Neural progenitor cell (in vitro differentiated cells): ENCODE measurements at regions not wholly inside any gene's neighbourhood (a gene's known extent, or its start where the extent isn't known, plus 50 kb on each side); places are given as distances from the start of the nearest gene placed in this dataset.

ENCODE experiments used
- DNase-seq: peaks from one replicate; pipeline ENCODE4 v3.0.0-alpha.2; 2016; ENCODE audit warnings: low spot score
- H2AFZ ChIP-seq: fragments of 200-600 bp; sonication (generic); replicated peaks from 2 replicates; pipeline ENCODE4 v1.6.1; 2016; ENCODE audit warnings: antibody characterized with exemption
- H3F3A ChIP-seq: fragments of 200-600 bp; sonication (generic); 2 replicates; pipeline ENCODE4 v1.6.1; 2016; ENCODE audit warnings: antibody characterized with exemption, low read depth
- H3K27ac ChIP-seq: fragments of 200-600 bp; sonication (generic); 2 replicates; pipeline ENCODE4 v1.5.1; 2016; ENCODE audit warnings: mild to moderate bottlenecking
- H3K27me3 ChIP-seq: fragments of 200-600 bp; sonication (generic); 2 replicates; pipeline ENCODE4 v1.6.1; 2016; ENCODE audit warnings: mild to moderate bottlenecking, moderate library complexity
- H3K36me3 ChIP-seq: fragments of 200-600 bp; sonication (generic); 2 replicates; pipeline ENCODE4 v1.5.1; 2016
- H3K4me1 ChIP-seq: fragments of 200-600 bp; sonication (generic); 2 replicates; pipeline ENCODE4 v1.6.1; 2016; ENCODE audit warnings: mixed run types
- H3K4me2 ChIP-seq: fragments of 200-600 bp; sonication (generic); 2 replicates; pipeline ENCODE4 v1.6.1; 2016
- H3K4me3 ChIP-seq: fragments of 200-600 bp; sonication (generic); 2 replicates; pipeline ENCODE4 v1.5.1; 2016
- H3K79me2 ChIP-seq: fragments of 200-600 bp; sonication (generic); 2 replicates; pipeline ENCODE4 v1.6.1; 2016; ENCODE audit warnings: low read depth
- H3K9ac ChIP-seq: fragments of 200-600 bp; sonication (generic); 2 replicates; pipeline ENCODE4 v1.6.1; 2016
- H3K9me3 ChIP-seq: fragments of 200-600 bp; sonication (generic); 2 replicates; pipeline ENCODE4 v1.5.1; 2016; ENCODE audit warnings: low read depth
- H4K20me1 ChIP-seq: fragments of 200-600 bp; sonication (generic); 2 replicates; pipeline ENCODE4 v1.6.1; 2016; ENCODE audit warnings: low read depth
- H3K27ac Mint-ChIP-seq: 3 replicates; pipeline ENCODE4 v1.8.0; 2021; ENCODE audit warnings: mixed read lengths
- H3K27me3 Mint-ChIP-seq: 2 replicates; pipeline ENCODE4 v1.8.0; 2022; ENCODE audit warnings: low read depth, mild to moderate bottlenecking, inconsistent platforms, moderate library complexity, mixed read lengths; ENCODE audit not compliant: insufficient read depth
- H3K36me3 Mint-ChIP-seq: 3 replicates; pipeline ENCODE4 v1.8.0; 2021; ENCODE audit warnings: mixed read lengths
- H3K4me1 Mint-ChIP-seq: 3 replicates; pipeline ENCODE4 v1.8.0; 2021; ENCODE audit warnings: mixed read lengths
- H3K4me3 Mint-ChIP-seq: 3 replicates; pipeline ENCODE4 v1.8.0; 2021; ENCODE audit warnings: mild to moderate bottlenecking, moderate library complexity, mixed read lengths
- H3K9me3 Mint-ChIP-seq: 3 replicates; pipeline ENCODE4 v1.8.0; 2020; ENCODE audit warnings: mixed read lengths
- EZH2 ChIP-seq: fragments of 200-600 bp; sonication (generic); IDR thresholded peaks from 2 replicates; pipeline ENCODE4 v1.6.1; 2017; ENCODE audit warnings: antibody characterized with exemption, mild to moderate bottlenecking, moderate library complexity
- EZH2phosphoT487 ChIP-seq: fragments of 200-600 bp; sonication (generic); IDR thresholded peaks from 2 replicates; pipeline ENCODE4 v1.6.1; 2017; ENCODE audit warnings: antibody characterized with exemption
- TF ChIP-seq, protein P1 (sequence below): fragments of 200-600 bp; sonication (generic); IDR thresholded peaks from 2 replicates; pipeline ENCODE4 v1.5.1; 2017; ENCODE audit warnings: antibody characterized with exemption, mild to moderate bottlenecking

DNA sequence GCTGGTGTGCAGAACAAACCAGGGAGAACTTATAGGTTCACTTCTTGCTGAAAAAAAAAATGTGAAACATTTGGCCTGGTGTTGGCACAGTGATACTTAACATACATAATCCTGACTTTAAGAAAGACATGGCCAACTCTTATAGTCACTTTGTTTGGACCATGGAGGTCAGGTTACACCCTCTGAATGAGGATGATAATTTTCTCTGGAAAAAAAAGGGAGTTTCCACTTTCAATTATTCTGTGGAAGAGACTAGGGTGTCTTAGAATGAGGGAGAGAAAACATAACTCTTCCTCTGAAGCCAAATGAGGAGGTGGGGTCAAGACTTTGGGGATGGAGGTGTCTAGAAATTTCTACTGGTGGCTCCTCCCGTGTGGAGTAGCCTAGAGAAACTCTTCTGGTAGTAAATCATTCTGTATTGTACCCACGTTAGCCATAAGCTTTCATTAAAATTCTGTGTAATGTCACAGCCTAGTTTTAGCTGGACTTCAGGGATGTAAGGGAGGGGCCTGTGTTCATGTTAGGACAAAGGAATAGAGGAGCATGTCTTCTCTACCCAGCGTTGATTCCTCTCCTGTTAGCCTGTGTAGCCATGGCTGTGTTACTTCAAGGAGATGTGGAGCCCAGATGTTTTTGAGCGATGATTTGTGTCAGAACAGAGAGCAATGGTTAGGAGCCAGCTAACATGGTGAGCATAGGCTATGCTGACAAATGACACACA, 328.3 kb downstream of the GPAT3 start:
- H3K79me2 ChIP-seq = no peaks in the 10 kb centered on the region

DNA sequence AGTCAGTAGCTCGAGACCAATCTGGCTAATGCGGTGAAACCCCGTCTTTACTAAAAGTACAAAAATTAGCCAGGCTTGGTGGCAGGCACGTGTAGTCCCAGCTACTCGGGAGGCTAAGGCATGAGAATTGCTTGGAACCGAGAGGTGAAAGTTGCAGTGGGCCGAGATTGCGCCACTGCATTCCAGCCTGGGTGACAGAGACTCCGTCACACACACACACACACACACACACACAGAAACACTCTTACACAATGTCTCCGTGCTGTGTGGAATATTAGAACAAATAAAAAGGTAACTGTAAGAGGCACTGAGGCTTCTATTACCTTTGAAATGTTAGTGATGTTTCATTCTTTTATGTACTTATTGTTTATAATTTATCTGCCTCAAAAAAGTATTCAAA, 326.6 kb downstream of the GPAT3 start:
- H3K36me3 Mint-ChIP-seq = no peaks in the 10 kb centered on the region
- peaks cover 26% of the 10 kb centered on the region for H3K4me1 ChIP-seq
- no peaks in the 10 kb centered on the region for H3K79me2 ChIP-seq
- TF ChIP-seq, protein P1, sequence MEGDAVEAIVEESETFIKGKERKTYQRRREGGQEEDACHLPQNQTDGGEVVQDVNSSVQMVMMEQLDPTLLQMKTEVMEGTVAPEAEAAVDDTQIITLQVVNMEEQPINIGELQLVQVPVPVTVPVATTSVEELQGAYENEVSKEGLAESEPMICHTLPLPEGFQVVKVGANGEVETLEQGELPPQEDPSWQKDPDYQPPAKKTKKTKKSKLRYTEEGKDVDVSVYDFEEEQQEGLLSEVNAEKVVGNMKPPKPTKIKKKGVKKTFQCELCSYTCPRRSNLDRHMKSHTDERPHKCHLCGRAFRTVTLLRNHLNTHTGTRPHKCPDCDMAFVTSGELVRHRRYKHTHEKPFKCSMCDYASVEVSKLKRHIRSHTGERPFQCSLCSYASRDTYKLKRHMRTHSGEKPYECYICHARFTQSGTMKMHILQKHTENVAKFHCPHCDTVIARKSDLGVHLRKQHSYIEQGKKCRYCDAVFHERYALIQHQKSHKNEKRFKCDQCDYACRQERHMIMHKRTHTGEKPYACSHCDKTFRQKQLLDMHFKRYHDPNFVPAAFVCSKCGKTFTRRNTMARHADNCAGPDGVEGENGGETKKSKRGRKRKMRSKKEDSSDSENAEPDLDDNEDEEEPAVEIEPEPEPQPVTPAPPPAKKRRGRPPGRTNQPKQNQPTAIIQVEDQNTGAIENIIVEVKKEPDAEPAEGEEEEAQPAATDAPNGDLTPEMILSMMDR = no peak
- TF ChIP-seq EZH2 = no peak
- no peak for TF ChIP-seq EZH2phosphoT487
- H3K36me3 ChIP-seq = no peaks in the 10 kb centered on the region
- no peak overlapping the region for H3K27ac Mint-ChIP-seq
- no peak for DNase-seq
- H3K27me3 ChIP-seq = peaks cover 41% of the 10 kb centered on the region
- no peaks in the 10 kb centered on the region for H3K9me3 Mint-ChIP-seq
- peaks cover 16% of the 10 kb centered on the region for H4K20me1 ChIP-seq
- peaks cover 17% of the 10 kb centered on the region for H3K4me1 Mint-ChIP-seq
- no peaks in the 10 kb centered on the region for H3K9me3 ChIP-seq
- no peak overlapping the region for H3K9ac ChIP-seq
- no peak overlapping the region for H2AFZ ChIP-seq
- no peak overlapping the region for H3K4me2 ChIP-seq
- H3K27me3 Mint-ChIP-seq = peaks cover 19% of the 10 kb centered on the region
- no peak overlapping the region for H3K27ac ChIP-seq
- no peak overlapping the region for H3K4me3 Mint-ChIP-seq
- H3F3A ChIP-seq = peaks cover 16% of the 10 kb centered on the region
- no peak overlapping the region for H3K4me3 ChIP-seq

More for the DNA sequence above, 328.3 kb downstream of the GPAT3 start:
- TF ChIP-seq EZH2phosphoT487 (no peak), EZH2 (no peak)
- TF ChIP-seq, protein P1 = no peak
- Mint-ChIP-seq H3K9me3 (no peaks in the 10 kb centered on the region), H3K36me3 (no peaks in the 10 kb centered on the region), H3K4me3 (no peak overlapping the region), H3K4me1 (peaks cover 17% of the 10 kb centered on the region), H3K27me3 (peaks cover 26% of the 10 kb centered on the region), H3K27ac (no peak overlapping the region)
- H3K9me3 ChIP-seq = no peaks in the 10 kb centered on the region
- peaks cover 23% of the 10 kb centered on the region for H3K4me1 ChIP-seq
- H4K20me1 ChIP-seq = peaks cover 16% of the 10 kb centered on the region
- DNase-seq = no peak
- H3K36me3 ChIP-seq = no peaks in the 10 kb centered on the region
- H2AFZ ChIP-seq = no peak overlapping the region
- no peak overlapping the region for H3K9ac ChIP-seq
- no peak overlapping the region for H3K4me3 ChIP-seq
- no peak overlapping the region for H3K4me2 ChIP-seq
- H3K27me3 ChIP-seq = peaks cover 54% of the 10 kb centered on the region
- peaks cover 16% of the 10 kb centered on the region for H3F3A ChIP-seq
- no peak overlapping the region for H3K27ac ChIP-seq

DNA sequence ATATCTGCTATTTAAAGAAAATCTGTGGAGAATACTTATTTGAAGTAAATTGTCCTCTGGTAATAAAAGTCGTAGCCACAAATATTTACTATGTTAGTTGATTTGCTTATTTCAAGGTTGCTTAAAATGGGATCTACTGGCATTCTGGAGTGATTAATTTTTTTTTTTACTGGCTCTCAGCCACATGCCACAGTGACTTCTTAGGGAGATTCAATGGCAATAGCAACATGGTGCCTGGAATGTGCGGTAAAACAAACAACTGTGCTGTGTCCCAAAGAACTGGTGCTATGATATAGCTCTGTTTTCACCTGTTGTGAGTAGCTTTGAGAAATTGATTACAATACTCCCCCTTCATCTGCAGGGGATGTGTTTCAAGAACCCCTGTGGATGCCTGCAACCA, 324.3 kb downstream of the GPAT3 start:
- no peak overlapping the region for H3K4me3 Mint-ChIP-seq
- Histone ChIP-seq H3K4me2 (no peak overlapping the region), H2AFZ (no peak overlapping the region), H3F3A (peaks cover 8% of the 10 kb centered on the region), H3K9ac (no peak overlapping the region), H3K9me3 (no peaks in the 10 kb centered on the region), H3K4me3 (no peak overlapping the region), H3K36me3 (no peaks in the 10 kb centered on the region), H3K79me2 (no peaks in the 10 kb centered on the region), H4K20me1 (peaks cover 6% of the 10 kb centered on the region), H3K27ac (no peak overlapping the region), H3K4me1 (peaks cover 19% of the 10 kb centered on the region), H3K27me3 (peaks cover 26% of the 10 kb centered on the region)
- H3K4me1 Mint-ChIP-seq = peaks cover 15% of the 10 kb centered on the region
- no peak for TF ChIP-seq EZH2
- TF ChIP-seq, protein P1 = no peak
- TF ChIP-seq EZH2phosphoT487 = no peak
- peaks cover 16% of the 10 kb centered on the region for H3K27me3 Mint-ChIP-seq
- no peak overlapping the region for H3K27ac Mint-ChIP-seq
- DNase-seq = no peak
- no peaks in the 10 kb centered on the region for H3K9me3 Mint-ChIP-seq
- no peaks in the 10 kb centered on the region for H3K36me3 Mint-ChIP-seq
